IMR-90 (cell line): ENCODE measurements at regions not wholly inside any gene's neighbourhood (a gene's known extent, or its start where the extent isn't known, plus 50 kb on each side); places are given as distances from the start of the nearest gene placed in this dataset.

Experiments used
- ATAC-seq: fragments of 200-7000 bp; cut with Tn5 transposase; 2 replicates; pipeline ENCODE4 v1.9.1; 2020; ENCODE audit warnings: low read depth, mild to moderate bottlenecking, moderate library complexity
- BruUV-seq: library from RNA; stranded (reverse); fragments of 400-500 nt; replicated peaks from 2 replicates; lab custom pipeline; 2021; lab: Mats Ljungman, UMichigan
- CTCF ChIA-PET: fragments of 300-600 bp; formaldehyde crosslinking; extraction: SDS; loops from one replicate; lab custom pipeline; 2021; ENCODE audit warnings: antibody characterized with exemption; lab: Yijun Ruan, JAX
- POLR2A ChIA-PET: fragments of 300-600 bp; sonication (Branson Sonifier 250); formaldehyde crosslinking; loops from one replicate; lab custom pipeline; 2022; ENCODE audit warnings: antibody characterized with exemption; ENCODE audit not compliant: unreplicated experiment; lab: Charles Lee
- DNase-seq: peaks from one replicate; pipeline ENCODE4 v3.0.0; 2013
- H2AFZ ChIP-seq: replicated peaks from 2 replicates; pipeline ENCODE3; 2013; ENCODE audit warnings: low read length, mild to moderate bottlenecking; ENCODE audit not compliant: poor library complexity
- H2AK5ac ChIP-seq: 2 replicates; pipeline ENCODE4 v1.6.1; 2013; ENCODE audit warnings: low read depth, low read length, inconsistent platforms
- H2AK9ac ChIP-seq: replicated peaks from 2 replicates; pipeline ENCODE3; 2013; ENCODE audit warnings: mild to moderate bottlenecking, low read depth, low read length, moderate library complexity; ENCODE audit not compliant: poor library complexity
- H2BK120ac ChIP-seq: 2 replicates; pipeline ENCODE4 v1.6.1; 2013; ENCODE audit warnings: low read depth, low read length, inconsistent platforms
- H2BK15ac ChIP-seq: 3 replicates; pipeline ENCODE4 v1.6.1; 2013; ENCODE audit warnings: low read depth, low read length, inconsistent platforms
- H2BK20ac ChIP-seq: 2 replicates; pipeline ENCODE4 v1.6.1; 2013; ENCODE audit warnings: low read depth, mild to moderate bottlenecking, inconsistent platforms, low read length, moderate library complexity
- H2BK5ac ChIP-seq: 2 replicates; pipeline ENCODE4 v1.6.1; 2013; ENCODE audit warnings: mild to moderate bottlenecking, low read depth, low read length, inconsistent platforms; ENCODE audit not compliant: poor library complexity, severe bottlenecking
- H3K14ac ChIP-seq: replicated peaks from 2 replicates; pipeline ENCODE4 v1.6.1; 2013; ENCODE audit warnings: low read depth, low read length, inconsistent platforms
- H3K18ac ChIP-seq: 2 replicates; pipeline ENCODE4 v1.6.1; 2013; ENCODE audit warnings: low read depth, low read length, control low read depth
- H3K23ac ChIP-seq: 2 replicates; pipeline ENCODE4 v1.6.1; 2013; ENCODE audit warnings: low read depth, low read length, inconsistent platforms
- H3K27ac ChIP-seq: 2 replicates; pipeline ENCODE4 v1.5.1; 2013; ENCODE audit warnings: mild to moderate bottlenecking, control low read depth, low read length; ENCODE audit not compliant: insufficient read depth
- H3K27me3 ChIP-seq: 2 replicates; pipeline ENCODE4 v1.6.1; 2013; ENCODE audit warnings: low read length; ENCODE audit not compliant: control insufficient read depth, insufficient read depth
- H3K36me3 ChIP-seq: 2 replicates; pipeline ENCODE4 v1.6.1; 2013; ENCODE audit warnings: low read length, mixed read lengths; ENCODE audit not compliant: control insufficient read depth, insufficient read depth
- H3K4ac ChIP-seq: 2 replicates; pipeline ENCODE4 v1.6.1; 2013; ENCODE audit warnings: low read depth, low read length, inconsistent platforms
- H3K4me1 ChIP-seq: 2 replicates; pipeline ENCODE4 v1.6.1; 2013; ENCODE audit warnings: low read length, mixed read lengths; ENCODE audit not compliant: control insufficient read depth, insufficient read depth
- H3K4me2 ChIP-seq: 2 replicates; pipeline ENCODE4 v1.6.1; 2013; ENCODE audit warnings: low read depth, mild to moderate bottlenecking, control low read depth, low read length, moderate library complexity
- H3K4me3 ChIP-seq: 2 replicates; pipeline ENCODE4 v1.5.1; 2013; ENCODE audit warnings: low read depth, mild to moderate bottlenecking, control low read depth, low read length, moderate library complexity; ENCODE audit not compliant: insufficient read depth
- H3K56ac ChIP-seq: 2 replicates; pipeline ENCODE4 v1.6.1; 2013; ENCODE audit warnings: low read length, inconsistent platforms; ENCODE audit not compliant: insufficient read depth; ENCODE audit errors: extremely low read depth
- H3K79me1 ChIP-seq, 2 experiments: 2 replicates each; pipeline ENCODE4 v1.6.1; 2013; ENCODE audit warnings: low read length in 2 of 2, inconsistent platforms in 1 of 2, low read depth in 1 of 2
- H3K9ac ChIP-seq: 2 replicates; pipeline ENCODE4 v1.6.1; 2013; ENCODE audit warnings: low read depth, low read length, control low read depth
- H3K9me1 ChIP-seq: 2 replicates; pipeline ENCODE4 v1.6.1; 2013; ENCODE audit warnings: low read length, inconsistent platforms; ENCODE audit not compliant: insufficient read depth
- H3K9me3 ChIP-seq: 2 replicates; pipeline ENCODE4 v1.6.1; 2013; ENCODE audit warnings: low read length; ENCODE audit not compliant: control insufficient read depth, insufficient read depth
- H4K20me1 ChIP-seq: 2 replicates; pipeline ENCODE4 v1.6.1; 2013; ENCODE audit warnings: low read length, inconsistent platforms; ENCODE audit not compliant: insufficient read depth
- H4K5ac ChIP-seq: 2 replicates; pipeline ENCODE4 v1.6.1; 2013; ENCODE audit warnings: mild to moderate bottlenecking, low read depth, low read length, control low read depth
- H4K8ac ChIP-seq, 2 experiments: 2 replicates each; pipeline ENCODE4 v1.6.1; 2013; ENCODE audit warnings: low read depth in 2 of 2, low read length in 2 of 2, control low read depth in 1 of 2, inconsistent platforms in 1 of 2
- H4K91ac ChIP-seq: 2 replicates; pipeline ENCODE4 v1.6.1; 2013; ENCODE audit warnings: low read depth, low read length, inconsistent platforms; ENCODE audit not compliant: insufficient read depth
- BHLHE40 ChIP-seq: fragments of 150-350 bp; IDR thresholded peaks from 2 replicates; pipeline ENCODE4 v1.6.1; 2016; ENCODE audit warnings: mild to moderate bottlenecking, low read depth, low read length
- CEBPB ChIP-seq: IDR thresholded peaks from 2 replicates; pipeline ENCODE4 v1.6.1; 2012; ENCODE audit warnings: low read depth, low read length, improper control_type of control experiment
- CHD1 ChIP-seq: IDR thresholded peaks from 2 replicates; pipeline ENCODE4 v1.6.1; 2012; ENCODE audit warnings: low read depth, low read length, improper control_type of control experiment
- CTCF ChIP-seq: conservative IDR thresholded peaks from 2 replicates; pipeline ENCODE4 v1.5.1; 2012; ENCODE audit warnings: mild to moderate bottlenecking, low read depth, low read length, improper control_type of control experiment
- ELK1 ChIP-seq: fragments of 150-350 bp; IDR thresholded peaks from 2 replicates; pipeline ENCODE4 v1.6.1; 2016; ENCODE audit warnings: low read depth, mild to moderate bottlenecking, low read length, moderate library complexity, borderline replicate concordance
- FOS ChIP-seq: fragments of 150-350 bp; IDR thresholded peaks from 2 replicates; pipeline ENCODE4 v1.6.1; 2016; ENCODE audit warnings: low read depth, low read length
- MAFK ChIP-seq: IDR thresholded peaks from 2 replicates; pipeline ENCODE4 v1.6.1; 2012; ENCODE audit warnings: low read depth, low read length, improper control_type of control experiment
- MAZ ChIP-seq: IDR thresholded peaks from 2 replicates; pipeline ENCODE4 v1.6.1; 2012; ENCODE audit warnings: low read depth, mild to moderate bottlenecking, low read length, improper control_type of control experiment, moderate library complexity, borderline replicate concordance
- MXI1 ChIP-seq: IDR thresholded peaks from 2 replicates; pipeline ENCODE4 v1.6.1; 2012; ENCODE audit warnings: low read depth, mild to moderate bottlenecking, low read length, moderate library complexity, borderline replicate concordance
- NFE2L2 ChIP-seq: fragments of 150-350 bp; IDR thresholded peaks from 2 replicates; pipeline ENCODE4 v1.6.1; 2016; ENCODE audit warnings: low read depth, mild to moderate bottlenecking, low read length
- POLR2A ChIP-seq: IDR thresholded peaks from 2 replicates; pipeline ENCODE4 v1.6.1; 2012; ENCODE audit warnings: mild to moderate bottlenecking, low read depth, low read length
- RAD21 ChIP-seq: IDR thresholded peaks from 2 replicates; pipeline ENCODE4 v1.6.1; 2012; ENCODE audit warnings: low read length, improper control_type of control experiment
- RCOR1 ChIP-seq: IDR thresholded peaks from 2 replicates; pipeline ENCODE4 v1.6.1; 2012; ENCODE audit warnings: mild to moderate bottlenecking, low read length, improper control_type of control experiment; ENCODE audit not compliant: insufficient replicate concordance
- RFX5 ChIP-seq: IDR thresholded peaks from 2 replicates; pipeline ENCODE4 v1.8.0; 2012; ENCODE audit warnings: low read depth, mild to moderate bottlenecking, low read length, moderate library complexity
- SMC3 ChIP-seq: fragments of 150-350 bp; IDR thresholded peaks from 2 replicates; pipeline ENCODE4 v1.6.1; 2016; ENCODE audit warnings: low read depth, mild to moderate bottlenecking, antibody characterized with exemption, low read length, moderate library complexity
- USF2 ChIP-seq: fragments of 150-350 bp; IDR thresholded peaks from 2 replicates; pipeline ENCODE4 v1.6.1; 2017; ENCODE audit warnings: mild to moderate bottlenecking, antibody characterized with exemption, low read length, low read depth
- WGBS, 2 experiments: methylation state at CpG; one replicate each; pipeline versions ENCODE4 v1.1.5 to v1.1.7; 2013; ENCODE audit warnings: missing lambda C conversion rate in 2 of 2; ENCODE audit not compliant: insufficient read length in 1 of 2; ENCODE audit errors: extremely low coverage in 2 of 2; 5-methylcytosine and 5-hydroxymethylcytosine counted together
- dilution Hi-C: fragments of 300-500 bp; cut with HindIII; formaldehyde crosslinking; loops from one replicate; pipeline ENCODE4 v1.14.3; 2018; ENCODE audit warnings: low sequenced_read_pairs; ENCODE audit not compliant: unreplicated experiment
- in situ Hi-C: fragments of 300-500 bp; cut with MboI; formaldehyde crosslinking; loops from 3 replicates; pipeline ENCODE4 v1.14.3; 2019; ENCODE audit warnings: low sequenced_read_pairs, inconsistent platforms, mixed read lengths
- intact Hi-C: fragments of 100-400 bp; cut with micrococcal nuclease; formaldehyde crosslinking; loops from 2 replicates; pipeline ENCODE4 v1.10.0; 2022

GRCh38 chr4:177033632-177034031 lies 240.9 kb upstream of the VEGFC start:
- Histone ChIP-seq H3K4me3 (no peak overlapping the region), H2BK20ac (no peak overlapping the region), H3K4me1 (no peaks in the 10 kb centered on the region), H3K27me3 (no peaks in the 10 kb centered on the region), H4K8ac (no peak overlapping the region), H4K91ac (no peak overlapping the region), H2AFZ (no peak overlapping the region), H3K4ac (no peak overlapping the region), H3K27ac (no peak overlapping the region), H2BK5ac (no peak overlapping the region), H3K4me2 (no peak overlapping the region), H3K14ac (no peak overlapping the region), H2BK120ac (no peak overlapping the region), H3K23ac (no peak overlapping the region), H3K56ac (no peak overlapping the region), H4K5ac (no peak overlapping the region), H2AK5ac (no peak overlapping the region), H3K79me1 (no peaks in the 10 kb centered on the region), H3K18ac (no peak overlapping the region), H2BK15ac (no peak overlapping the region), H3K9me3 (no peaks in the 10 kb centered on the region), H4K20me1 (no peaks in the 10 kb centered on the region), H3K9me1 (no peaks in the 10 kb centered on the region), H3K36me3 (no peaks in the 10 kb centered on the region), H3K9ac (no peak overlapping the region), H2AK9ac (no peak overlapping the region)
- no peak for DNase-seq
- no peak for ATAC-seq
- in situ Hi-C loops (no loop called here), intact Hi-C loops (no loop called here), dilution Hi-C loops (no loop called here)
- no peak for TF ChIP-seq POLR2A
- no peak for TF ChIP-seq RCOR1
- TF ChIP-seq SMC3 = no peak
- no peak for TF ChIP-seq FOS
- no peak for TF ChIP-seq NFE2L2
- TF ChIP-seq RFX5 = no peak
- TF ChIP-seq MAZ = no peak
- TF ChIP-seq MAFK = no peak
- no peak for TF ChIP-seq CEBPB
- no peak for TF ChIP-seq MXI1
- no peak for TF ChIP-seq CTCF
- no peak for TF ChIP-seq ELK1
- TF ChIP-seq BHLHE40 = no peak
- TF ChIP-seq RAD21 = no peak
- TF ChIP-seq USF2 = no peak
- TF ChIP-seq CHD1 = no peak
- no CpG with 5 or more reads among the region's 1 CpG for WGBS, 2 experiments
- POLR2A ChIA-PET = no interaction called here
- no TSS peak for BruUV-seq
- CTCF ChIA-PET = interaction anchor here (0.7 kb wide), 2 partner anchors 13 to 641 kb away, joined by 3 to 4 read pairs; no protein-coding TSS in a partner anchor
